Kidney capillary endothelial cell (primary cell): ENCODE measurements at regions not wholly inside any gene's neighbourhood (a gene's known extent, or its start where the extent isn't known, plus 50 kb on each side); places are given as distances from the start of the nearest gene placed in this dataset.
A peak's percentile ranks its signal among the peaks of the same experiment; 100 is the strongest.

ENCODE experiments used
- DNase-seq: peaks from one replicate; pipeline ENCODE4 v3.0.0-alpha.2; 2018; ENCODE audit warnings: low spot score

GRCh38 chr2:7467782-7468447 lies 550.7 kb downstream of the RNF144A start:
- no peak for DNase-seq

GRCh38 chr2:7468448-7468828 lies 551.2 kb downstream of the RNF144A start:
- no peak for DNase-seq

- DNase-seq: no peak
Observed at GRCh38 chr2:7468955-7469354, 551.7 kb downstream of the RNF144A start.

- no peak for DNase-seq
Observed at GRCh38 chr2:7471185-7471584, 554.0 kb downstream of the RNF144A start.

- DNase-seq: no peak
Observed at GRCh38 chr2:7472465-7472864, 555.3 kb downstream of the RNF144A start.

- DNase-seq: no peak
Observed at GRCh38 chr2:7473135-7473771, 556.0 kb downstream of the RNF144A start.

- no peak for DNase-seq
Observed at GRCh38 chr2:7476371-7476770, 559.2 kb downstream of the RNF144A start.

GRCh38 chr2:7479603-7480002 lies 562.4 kb downstream of the RNF144A start:
- no peak for DNase-seq

- no peak for DNase-seq
Observed at GRCh38 chr2:7480431-7480830, 563.2 kb downstream of the RNF144A start.

- DNase-seq: no peak
Observed at GRCh38 chr2:7490672-7491071, 573.5 kb downstream of the RNF144A start.

GRCh38 chr2:7492719-7493118 lies 575.5 kb downstream of the RNF144A start:
- DNase-seq: no peak

GRCh38 chr2:7497178-7497577 lies 580.0 kb downstream of the RNF144A start:
- DNase-seq: no peak

- no peak for DNase-seq
Observed at GRCh38 chr2:7499018-7499417, 581.8 kb downstream of the RNF144A start.

- DNase-seq: no peak
Observed at GRCh38 chr2:7502336-7502735, 585.1 kb downstream of the RNF144A start.

- DNase-seq: no peak
Observed at GRCh38 chr2:7508296-7508943, 591.2 kb downstream of the RNF144A start.

- DNase-seq: no peak
Observed at GRCh38 chr2:7510353-7510752, 593.1 kb downstream of the RNF144A start.

- no peak for DNase-seq
Observed at GRCh38 chr2:7513834-7514233, 596.6 kb downstream of the RNF144A start.

GRCh38 chr2:7515327-7515726 lies 598.1 kb downstream of the RNF144A start:
- no peak for DNase-seq

GRCh38 chr2:7516484-7517063 lies 599.4 kb downstream of the RNF144A start:
- no peak for DNase-seq

- DNase-seq: peak; percentile 60
Observed at GRCh38 chr2:7517088-7517487, 599.9 kb downstream of the RNF144A start.

GRCh38 chr2:7517851-7518250 lies 600.6 kb downstream of the RNF144A start:
- no peak for DNase-seq

- DNase-seq: peak; percentile 51
Observed at GRCh38 chr2:7523481-7524120, 606.4 kb downstream of the RNF144A start.

GRCh38 chr2:7524195-7524594 lies 607.0 kb downstream of the RNF144A start:
- no peak for DNase-seq
